Mesenchymal stem cell (in vitro differentiated cells and primary cell): ENCODE measurements at regions not wholly inside any gene's neighbourhood (a gene's known extent, or its start where the extent isn't known, plus 50 kb on each side); places are given as distances from the start of the nearest gene placed in this dataset.

Source experiments
- DNase-seq: peaks from one replicate; pipeline ENCODE4 v3.0.0-alpha.2; 2013
- H2AFZ ChIP-seq: one replicate; pipeline ENCODE4 v1.6.1; 2013; ENCODE audit warnings: low read depth, mild to moderate bottlenecking, control low read depth, inconsistent platforms, low read length, moderate library complexity
- H2AK5ac ChIP-seq: 2 replicates; pipeline ENCODE4 v1.6.1; 2013; ENCODE audit warnings: low read length, moderate library complexity, mild to moderate bottlenecking, inconsistent platforms; ENCODE audit not compliant: severe bottlenecking
- H2BK120ac ChIP-seq: one replicate; pipeline ENCODE4 v1.6.1; 2013; ENCODE audit warnings: low read depth, mild to moderate bottlenecking, inconsistent platforms, low read length, moderate library complexity
- H2BK12ac ChIP-seq, 2 experiments: one replicate each; pipeline ENCODE4 v1.6.1; 2013; ENCODE audit warnings: inconsistent platforms in 2 of 2, low read length in 2 of 2, mild to moderate bottlenecking in 2 of 2, moderate library complexity in 2 of 2, control low read depth in 1 of 2
- H2BK15ac ChIP-seq: one replicate; pipeline ENCODE4 v1.6.1; 2013; ENCODE audit warnings: mild to moderate bottlenecking, low read depth, inconsistent platforms; ENCODE audit not compliant: poor library complexity, severe bottlenecking
- H2BK5ac ChIP-seq: 2 replicates; pipeline ENCODE4 v1.6.1; 2013; ENCODE audit warnings: low read depth, mild to moderate bottlenecking, low read length, control low read depth, inconsistent platforms; ENCODE audit not compliant: poor library complexity, severe bottlenecking
- H3K14ac ChIP-seq, 2 experiments: one replicate each; pipeline ENCODE4 v1.6.1; 2013; ENCODE audit warnings: inconsistent platforms in 2 of 2, low read length in 2 of 2, control low read depth in 1 of 2, mild to moderate bottlenecking in 1 of 2, moderate library complexity in 1 of 2
- H3K18ac ChIP-seq, 2 experiments: one replicate each; pipeline ENCODE4 v1.6.1; 2013; ENCODE audit warnings: inconsistent platforms in 2 of 2, low read length in 2 of 2, control low read depth in 1 of 2, low read depth in 1 of 2, mild to moderate bottlenecking in 1 of 2
- H3K23ac ChIP-seq, 2 experiments: one replicate each; pipeline ENCODE4 v1.6.1; 2013; ENCODE audit warnings: inconsistent platforms in 2 of 2, low read length in 2 of 2, mild to moderate bottlenecking in 2 of 2, moderate library complexity in 2 of 2, control low read depth in 1 of 2
- H3K27ac ChIP-seq: 2 replicates; pipeline ENCODE4 v1.5.1; 2013; ENCODE audit warnings: mild to moderate bottlenecking, moderate library complexity, low read length, control low read depth, inconsistent platforms; ENCODE audit not compliant: poor library complexity, severe bottlenecking
- H3K27me3 ChIP-seq, 2 experiments: 2 replicates each; pipeline versions ENCODE4 v1.6.1 to v1.7.0; 2013; ENCODE audit warnings: low read length in 2 of 2, mild to moderate bottlenecking in 2 of 2, moderate library complexity in 2 of 2, control low read depth in 1 of 2, inconsistent platforms in 1 of 2; ENCODE audit not compliant: control insufficient read depth in 1 of 2, insufficient read depth in 1 of 2
- H3K36me3 ChIP-seq, 2 experiments: 2 replicates each; pipeline versions ENCODE4 v1.6.1 to v1.7.0; 2013; ENCODE audit warnings: low read length in 2 of 2, control low read depth in 1 of 2, inconsistent platforms in 1 of 2, low read depth in 1 of 2, mild to moderate bottlenecking in 1 of 2; ENCODE audit not compliant: insufficient read depth in 2 of 2, control insufficient read depth in 1 of 2
- H3K4ac ChIP-seq, 2 experiments: one replicate each; pipeline ENCODE4 v1.6.1; 2013; ENCODE audit warnings: inconsistent platforms in 2 of 2, low read length in 2 of 2, mild to moderate bottlenecking in 2 of 2, moderate library complexity in 2 of 2, control low read depth in 1 of 2, low read depth in 1 of 2
- H3K4me1 ChIP-seq: 2 replicates; pipeline ENCODE4 v1.6.1; 2013; ENCODE audit warnings: low read depth, low read length, control low read depth; ENCODE audit not compliant: control insufficient read depth, insufficient read depth
- H3K4me2 ChIP-seq: 2 replicates; pipeline ENCODE4 v1.6.1; 2013; ENCODE audit warnings: low read length, mild to moderate bottlenecking, inconsistent platforms; ENCODE audit not compliant: poor library complexity, severe bottlenecking
- H3K4me3 ChIP-seq, 2 experiments: 2 replicates each; pipeline versions ENCODE4 v1.5.1 to v1.7.0; 2013; ENCODE audit warnings: low read length in 2 of 2, mild to moderate bottlenecking in 2 of 2, control low read depth in 1 of 2, low read depth in 1 of 2; ENCODE audit not compliant: insufficient read depth in 1 of 2
- H3K79me1 ChIP-seq: replicated peaks from 2 replicates; pipeline ENCODE4 v1.6.1; 2013; ENCODE audit warnings: mild to moderate bottlenecking, control low read depth, low read length, inconsistent platforms; ENCODE audit not compliant: poor library complexity, severe bottlenecking
- H3K9ac ChIP-seq: 2 replicates; pipeline ENCODE4 v1.7.0; 2013; ENCODE audit warnings: mild to moderate bottlenecking, low read length, moderate library complexity
- H3K9me3 ChIP-seq: 2 replicates; pipeline ENCODE4 v1.7.0; 2013; ENCODE audit warnings: mild to moderate bottlenecking, low read length; ENCODE audit not compliant: control insufficient read depth
- H4K8ac ChIP-seq: one replicate; pipeline ENCODE4 v1.6.1; 2013; ENCODE audit warnings: inconsistent platforms, mild to moderate bottlenecking, low read length, moderate library complexity
- H4K91ac ChIP-seq: one replicate; pipeline ENCODE4 v1.6.1; 2013; ENCODE audit warnings: mild to moderate bottlenecking, low read length, inconsistent platforms
- WGBS: methylation state at CpG from one replicate; pipeline ENCODE4 v1.1.7; 2013; ENCODE audit warnings: mixed read lengths; 5-methylcytosine and 5-hydroxymethylcytosine counted together

GRCh38 chr2:221808488-221808887 lies 236.4 kb upstream of the EPHA4 start:
- H4K91ac ChIP-seq = no peak overlapping the region
- no peaks in the 10 kb centered on the region for H3K9me3 ChIP-seq
- no peak overlapping the region for H2BK15ac ChIP-seq
- H3K9ac ChIP-seq = no peak overlapping the region
- H3K18ac ChIP-seq = no peak overlapping the region
- H2BK5ac ChIP-seq = no peak overlapping the region
- H3K4ac ChIP-seq = no peak overlapping the region
- no peak overlapping the region for H3K4me2 ChIP-seq
- no peaks in the 10 kb centered on the region for H3K27me3 ChIP-seq
- H2BK12ac ChIP-seq = no peak overlapping the region
- no peaks in the 10 kb centered on the region for H3K36me3 ChIP-seq
- no peak overlapping the region for H2AFZ ChIP-seq
- no peak for DNase-seq
- no peaks in the 10 kb centered on the region for H3K4me1 ChIP-seq
- no peak overlapping the region for H2AK5ac ChIP-seq
- H3K4me3 ChIP-seq = no peak overlapping the region
- H3K14ac ChIP-seq = no peak overlapping the region
- H2BK120ac ChIP-seq = no peak overlapping the region
- H4K8ac ChIP-seq = no peak overlapping the region
- 77% methylated on average over 1 of the region's 1 CpG for whole genome bisulfite sequencing
- H3K79me1 ChIP-seq = no peaks in the 10 kb centered on the region
- H3K23ac ChIP-seq = no peak overlapping the region
- H3K27ac ChIP-seq = no peak overlapping the region

DNA sequence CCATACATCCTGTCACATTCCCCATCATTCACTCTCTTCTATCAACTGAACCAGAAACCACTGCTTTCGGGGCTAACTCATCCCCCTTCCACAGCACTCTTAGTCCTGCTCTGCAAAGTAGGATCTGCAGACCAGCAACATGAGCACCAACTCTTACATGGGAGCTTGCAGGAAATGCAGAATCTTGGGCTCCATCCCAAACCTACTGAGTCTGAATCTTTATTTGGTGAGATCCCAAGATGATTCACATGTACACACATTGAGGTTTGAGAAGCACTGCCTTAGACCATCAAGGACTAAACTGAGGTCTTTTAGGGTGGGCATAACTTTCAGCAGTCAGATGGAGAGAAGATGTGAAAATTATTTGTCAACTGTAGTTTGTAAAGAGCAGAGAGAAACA lies 235.6 kb upstream of the EPHA4 start:
- no peak overlapping the region for H2BK15ac ChIP-seq
- H3K18ac ChIP-seq = no peak overlapping the region
- H3K23ac ChIP-seq = no peak overlapping the region
- H2AK5ac ChIP-seq = no peak overlapping the region
- H3K27me3 ChIP-seq = no peaks in the 10 kb centered on the region
- H2AFZ ChIP-seq = no peak overlapping the region
- H3K4me1 ChIP-seq = no peaks in the 10 kb centered on the region
- H4K8ac ChIP-seq = no peak overlapping the region
- H3K79me1 ChIP-seq = no peaks in the 10 kb centered on the region
- no peak overlapping the region for H3K9ac ChIP-seq
- H4K91ac ChIP-seq = no peak overlapping the region
- 97% methylated on average over 1 of the region's 1 CpG for WGBS
- no peak overlapping the region for H3K14ac ChIP-seq
- H2BK12ac ChIP-seq = no peak overlapping the region
- no peak overlapping the region for H3K27ac ChIP-seq
- no peak overlapping the region for H3K4me2 ChIP-seq
- no peak overlapping the region for H2BK5ac ChIP-seq
- no peak for DNase-seq
- H3K9me3 ChIP-seq = no peaks in the 10 kb centered on the region
- H2BK120ac ChIP-seq = no peak overlapping the region
- H3K4me3 ChIP-seq = no peak overlapping the region
- no peaks in the 10 kb centered on the region for H3K36me3 ChIP-seq
- no peak overlapping the region for H3K4ac ChIP-seq

DNA sequence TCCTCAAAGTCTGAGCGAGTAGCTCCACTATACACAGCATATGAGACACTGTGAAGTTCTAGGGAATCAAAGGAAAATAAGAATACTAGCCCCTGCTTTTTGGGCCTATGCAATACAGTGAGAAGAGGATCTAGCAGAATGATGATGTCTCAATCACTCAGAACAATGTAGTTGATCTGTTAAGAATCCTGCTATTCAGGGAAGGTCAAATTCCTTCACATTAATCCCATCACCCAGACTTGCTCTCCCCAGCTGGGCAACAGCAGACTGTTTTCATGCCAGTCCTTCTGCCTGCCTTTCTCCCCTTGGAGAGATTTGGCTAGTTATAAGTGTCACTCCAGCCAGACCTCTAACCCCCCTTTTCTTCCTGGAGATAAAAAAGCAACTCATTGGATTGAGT lies 230.0 kb upstream of the EPHA4 start:
- Histone ChIP-seq H2BK120ac (no peak overlapping the region), H3K4me1 (no peaks in the 10 kb centered on the region), H3K27me3 (no peaks in the 10 kb centered on the region), H3K9me3 (no peaks in the 10 kb centered on the region), H3K14ac (no peak overlapping the region), H3K79me1 (no peaks in the 10 kb centered on the region), H3K9ac (no peak overlapping the region), H3K4me2 (no peak overlapping the region), H3K27ac (no peak overlapping the region), H2BK12ac (no peak overlapping the region), H2BK15ac (no peak overlapping the region), H4K91ac (no peak overlapping the region), H3K4me3 (no peak overlapping the region), H2AK5ac (no peak overlapping the region), H3K18ac (no peak overlapping the region), H2BK5ac (no peak overlapping the region), H3K23ac (no peak overlapping the region), H3K36me3 (no peaks in the 10 kb centered on the region), H2AFZ (no peak overlapping the region), H4K8ac (no peak overlapping the region), H3K4ac (no peak overlapping the region)
- no CpG with 5 or more reads among the region's 1 CpG for WGBS
- DNase-seq = no peak

DNA sequence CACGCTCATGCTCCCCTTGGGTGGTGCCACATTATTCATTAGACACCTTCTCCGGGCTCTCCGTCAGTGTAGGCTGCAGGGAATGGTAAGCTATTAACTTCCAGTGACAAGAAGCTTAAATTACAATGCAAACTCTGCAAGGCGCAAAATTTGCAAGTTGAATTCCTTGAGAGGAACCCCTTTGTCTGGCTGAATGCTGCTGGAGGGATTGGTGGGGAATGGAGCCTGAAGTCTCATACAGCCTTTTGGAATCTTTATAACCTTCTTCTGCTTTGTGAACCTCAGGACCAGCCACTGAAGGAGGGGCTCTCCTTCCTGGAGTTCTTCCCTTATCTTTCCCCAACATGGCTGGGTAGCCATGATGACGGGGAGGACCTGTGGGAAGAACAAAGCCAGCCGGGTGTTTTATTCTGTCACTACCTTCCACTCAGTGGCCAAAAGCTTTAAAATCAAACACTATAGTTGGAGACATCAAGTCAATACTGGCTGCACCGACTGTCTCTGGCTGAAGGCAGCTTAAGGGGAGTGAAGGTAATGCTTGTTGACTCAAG lies 220.9 kb upstream of the EPHA4 start:
- H2AFZ ChIP-seq = no peak overlapping the region
- H3K23ac ChIP-seq = no peak overlapping the region
- no peak overlapping the region for H4K91ac ChIP-seq
- no peak overlapping the region for H3K9ac ChIP-seq
- H2BK12ac ChIP-seq = no peak overlapping the region
- no peak overlapping the region for H2BK120ac ChIP-seq
- no peak overlapping the region for H2BK5ac ChIP-seq
- no peaks in the 10 kb centered on the region for H3K9me3 ChIP-seq
- H3K4me2 ChIP-seq = peak overlapping the region; percentile 34
- no peak overlapping the region for H3K27ac ChIP-seq
- peaks cover 4% of the 10 kb centered on the region for H3K4me1 ChIP-seq
- no peak overlapping the region for H2AK5ac ChIP-seq
- no peak for DNase-seq
- H3K79me1 ChIP-seq = no peaks in the 10 kb centered on the region
- WGBS = 43% methylated on average over 7 of the region's 7 CpGs
- H2BK15ac ChIP-seq = no peak overlapping the region
- H3K27me3 ChIP-seq = no peaks in the 10 kb centered on the region
- no peaks in the 10 kb centered on the region for H3K36me3 ChIP-seq
- no peak overlapping the region for H4K8ac ChIP-seq
- no peak overlapping the region for H3K4me3 ChIP-seq
- H3K14ac ChIP-seq = no peak overlapping the region
- no peak overlapping the region for H3K18ac ChIP-seq
- H3K4ac ChIP-seq = no peak overlapping the region
